ENCODE measurements at regions not wholly inside any gene's neighbourhood (a gene's known extent, or its start where the extent isn't known, plus 50 kb on each side); places are given as distances from the start of the nearest gene placed in this dataset.

- no peak for TF ChIP-seq CREB1 (CRISPR knock-in tag; IDR thresholded peaks at IDR 0.05; ENCODE audit: low read depth)
Observed at GRCh38 chr6:80832337-80832736, 725.9 kb downstream of the BCKDHB start (continued).

- no peaks in the 10 kb centered on the region for H3K27me3 ChIP-seq (ENCODE audit: insufficient read depth)
- TF ChIP-seq POLR2AphosphoS5 (IDR thresholded peaks at IDR 0.05; ENCODE audit: low read depth) (no peak), STAT1 (IDR thresholded peaks at IDR 0.05; ENCODE audit: unreplicated experiment) (no peak), ETS1 (IDR thresholded peaks at IDR 0.05) (no peak), CTCF (conservative IDR thresholded peaks at IDR 0.05; ENCODE audit: low read depth in 2 of 2) (no peak), EZH2phosphoT487 (IDR thresholded peaks at IDR 0.05; ENCODE audit: unreplicated experiment) (no peak), JUNB (IDR thresholded peaks at IDR 0.05; ENCODE audit: unreplicated experiment) (no peak), EZH2 (IDR thresholded peaks at IDR 0.05; ENCODE audit: low read depth, unreplicated experiment) (no peak), REST (IDR thresholded peaks at IDR 0.05; ENCODE audit: unreplicated experiment) (no peak), ZNF462 (CRISPR knock-in tag; IDR thresholded peaks at IDR 0.05) (no peak), ZNF331 (CRISPR knock-in tag; IDR thresholded peaks at IDR 0.05; ENCODE audit: low read depth) (no peak), CREB1 (CRISPR knock-in tag; IDR thresholded peaks at IDR 0.05; ENCODE audit: low read depth) (no peak), NANOG (IDR thresholded peaks at IDR 0.05; ENCODE audit: borderline replicate concordance) (no peak)
- H4K20me1 ChIP-seq (replicated peaks; ENCODE audit: insufficient read depth) = no peaks in the 10 kb centered on the region
- H3K4me2 ChIP-seq = no peak overlapping the region
- no peaks in the 10 kb centered on the region for H3K4me1 ChIP-seq (ENCODE audit: insufficient read depth)
- Mint-ChIP-seq H3K36me3 (ENCODE audit: low read depth) (no peaks in the 10 kb centered on the region), H3K4me1 (no peaks in the 10 kb centered on the region), H3K4me3 (no peak overlapping the region), H3K9me3 (peaks cover 3% of the 10 kb centered on the region; the same call in 1 of the 3 replicates), H3K27me3 (ENCODE audit: insufficient read depth, low read depth, poor library complexity) (no peaks in the 10 kb centered on the region), H3K27ac (no peak overlapping the region)
- H3K79me2 ChIP-seq (replicated peaks; ENCODE audit: insufficient read depth) = no peaks in the 10 kb centered on the region
- no peaks in the 10 kb centered on the region for H3F3A ChIP-seq (replicated peaks; ENCODE audit: low read depth)
- no peak for DNase-seq (ENCODE audit: low spot score)
- no peaks in the 10 kb centered on the region for H3K9me2 ChIP-seq (ENCODE audit: insufficient read depth)
- H3K36me3 ChIP-seq (ENCODE audit: insufficient read depth) = no peaks in the 10 kb centered on the region
- no peak overlapping the region for H3K4me3 ChIP-seq
- no peak for ATAC-seq
- no peak overlapping the region for H3K27ac ChIP-seq (ENCODE audit: low read depth)
- no peak overlapping the region for H2AFZ ChIP-seq
Observed at GRCh38 chr6:80793411-80793810, 686.9 kb downstream of the BCKDHB start.

Measured in GM23338 (cell line).